ENCODE measurements at regions not wholly inside any gene's neighbourhood (a gene's known extent, or its start where the extent isn't known, plus 50 kb on each side); places are given as distances from the start of the nearest gene placed in this dataset.
"Not testable (repeated sequence)": the region's sequence is repeated elsewhere in the genome, so short reads cannot be mapped to it uniquely, and the experiment has no call there.

DNA sequence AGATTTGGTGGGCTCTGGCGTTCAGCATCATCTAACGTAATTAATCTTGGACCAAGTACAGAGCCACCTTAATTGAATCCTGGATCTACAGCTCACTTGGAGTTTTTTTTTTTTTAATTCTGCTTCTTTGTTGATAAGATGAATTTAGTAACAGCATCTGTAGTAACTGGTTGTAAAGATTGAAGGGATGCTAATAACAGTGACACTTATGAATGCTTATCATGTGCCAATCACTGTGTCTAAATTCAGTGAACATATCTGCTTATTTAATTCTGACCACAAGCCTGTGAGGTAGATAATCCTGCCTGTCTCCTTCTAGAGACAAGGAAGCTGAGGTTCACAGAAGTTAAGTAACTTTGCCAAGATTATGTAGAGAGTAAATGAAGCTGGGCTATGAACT lies 408.0 kb downstream of the RWDD3 start:
- Histone ChIP-seq H3K27me3 (no peaks in the 10 kb centered on the region), H3K36me3 (no peaks in the 10 kb centered on the region), H3K4me1 (no peaks in the 10 kb centered on the region), H3K4me3 (no peak overlapping the region), H3K27ac (no peak overlapping the region), H3K9me3 (no peaks in the 10 kb centered on the region)
- no peak for TF ChIP-seq POLR2A (IDR thresholded peaks at IDR 0.05)
- TF ChIP-seq, protein P1, sequence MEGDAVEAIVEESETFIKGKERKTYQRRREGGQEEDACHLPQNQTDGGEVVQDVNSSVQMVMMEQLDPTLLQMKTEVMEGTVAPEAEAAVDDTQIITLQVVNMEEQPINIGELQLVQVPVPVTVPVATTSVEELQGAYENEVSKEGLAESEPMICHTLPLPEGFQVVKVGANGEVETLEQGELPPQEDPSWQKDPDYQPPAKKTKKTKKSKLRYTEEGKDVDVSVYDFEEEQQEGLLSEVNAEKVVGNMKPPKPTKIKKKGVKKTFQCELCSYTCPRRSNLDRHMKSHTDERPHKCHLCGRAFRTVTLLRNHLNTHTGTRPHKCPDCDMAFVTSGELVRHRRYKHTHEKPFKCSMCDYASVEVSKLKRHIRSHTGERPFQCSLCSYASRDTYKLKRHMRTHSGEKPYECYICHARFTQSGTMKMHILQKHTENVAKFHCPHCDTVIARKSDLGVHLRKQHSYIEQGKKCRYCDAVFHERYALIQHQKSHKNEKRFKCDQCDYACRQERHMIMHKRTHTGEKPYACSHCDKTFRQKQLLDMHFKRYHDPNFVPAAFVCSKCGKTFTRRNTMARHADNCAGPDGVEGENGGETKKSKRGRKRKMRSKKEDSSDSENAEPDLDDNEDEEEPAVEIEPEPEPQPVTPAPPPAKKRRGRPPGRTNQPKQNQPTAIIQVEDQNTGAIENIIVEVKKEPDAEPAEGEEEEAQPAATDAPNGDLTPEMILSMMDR (IDR thresholded peaks at IDR 0.05): no peak
- WGBS, 2 donors: 90 to 93% methylated on average over 2 of the region's 2 CpGs
- no peak for DNase-seq
- intact Hi-C loops (cut with DNase I): no loop called here

- no peak for TF ChIP-seq POLR2A (IDR thresholded peaks at IDR 0.05)
- TF ChIP-seq, protein P1 (IDR thresholded peaks at IDR 0.05): no peak
- no peaks in the 10 kb centered on the region for H3K36me3 ChIP-seq
- H3K27ac ChIP-seq: no peak overlapping the region
- intact Hi-C loops (cut with DNase I): no loop called here
- H3K27me3 ChIP-seq: no peaks in the 10 kb centered on the region
- WGBS, 2 donors: 49 to 79% methylated on average over 3 of the region's 3 CpGs
- H3K9me3 ChIP-seq: no peaks in the 10 kb centered on the region
- no peak overlapping the region for H3K4me3 ChIP-seq
- no peaks in the 10 kb centered on the region for H3K4me1 ChIP-seq
- no peak for DNase-seq
Observed at GRCh38 chr1:95643071-95643470, 409.1 kb downstream of the RWDD3 start.

- WGBS, 2 donors: 67 to 73% methylated on average over 6 of the region's 6 CpGs
- H3K4me3 ChIP-seq; H3K9me3 ChIP-seq; H3K36me3 ChIP-seq; intact Hi-C loops (cut with DNase I); H3K27me3 ChIP-seq; DNase-seq; H3K27ac ChIP-seq; H3K4me1 ChIP-seq: not testable (repeated sequence)
Observed at GRCh38 chr1:95645126-95645525, 411.1 kb downstream of the RWDD3 start.

DNA sequence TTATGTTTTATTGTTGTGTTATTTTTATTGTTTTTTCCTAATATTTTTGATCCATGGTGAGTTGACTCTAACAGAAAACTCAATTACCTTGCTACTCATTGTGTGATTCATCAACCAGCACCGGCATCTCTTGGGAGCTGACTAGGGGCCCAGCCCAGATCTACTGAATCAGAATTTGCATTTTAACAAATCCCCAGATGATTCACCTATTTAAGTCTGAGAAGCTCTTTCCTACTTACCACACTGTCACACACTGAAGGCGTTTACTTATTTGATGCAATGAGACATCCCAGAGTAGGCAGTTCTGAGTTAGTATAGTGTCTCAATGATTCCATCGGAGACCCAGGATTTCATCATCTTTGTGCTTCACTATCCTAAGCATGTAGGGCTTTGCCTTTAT lies 416.6 kb downstream of the RWDD3 start:
- no peak for TF ChIP-seq POLR2A (IDR thresholded peaks at IDR 0.05)
- TF ChIP-seq, protein P1 (IDR thresholded peaks at IDR 0.05): no peak
- Histone ChIP-seq H3K27me3 (no peaks in the 10 kb centered on the region), H3K4me3 (no peak overlapping the region), H3K36me3 (no peaks in the 10 kb centered on the region), H3K9me3 (no peaks in the 10 kb centered on the region), H3K4me1 (no peaks in the 10 kb centered on the region), H3K27ac (peak overlapping the region in 1 of 4 donors; percentile 10)
- 47 to 65% methylated on average over 3 of the region's 3 CpGs for WGBS, 2 donors
- no peak for DNase-seq
- intact Hi-C loops (cut with DNase I): no loop called here

- TF ChIP-seq, protein P1 (IDR thresholded peaks at IDR 0.05): no peak
- TF ChIP-seq POLR2A (IDR thresholded peaks at IDR 0.05): no peak
- no peaks in the 10 kb centered on the region for H3K9me3 ChIP-seq
- intact Hi-C loops (cut with DNase I): no loop called here
Observed at GRCh38 chr1:95652423-95652965, 418.5 kb downstream of the RWDD3 start.

DNA sequence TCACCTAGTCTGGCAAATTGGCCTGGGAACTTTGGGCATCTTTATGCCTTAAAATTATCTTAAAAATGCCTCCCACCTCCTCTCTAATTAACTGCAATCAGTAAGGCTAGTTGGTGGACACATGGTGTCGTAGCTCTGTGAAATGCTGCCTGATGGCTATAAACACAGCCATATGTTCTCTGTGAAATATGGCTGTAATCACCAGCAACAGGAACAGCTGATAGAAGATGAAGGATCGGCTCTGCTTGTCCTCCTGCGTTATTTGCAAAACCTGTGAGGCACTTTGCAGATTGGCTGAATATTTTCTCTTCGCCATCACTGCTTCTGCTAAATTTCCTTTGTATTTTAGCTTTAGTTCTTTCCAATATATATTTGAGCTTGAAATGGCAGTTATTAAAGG lies 419.6 kb downstream of the RWDD3 start:
- no peak for DNase-seq
- Histone ChIP-seq H3K4me1 (no peaks in the 10 kb centered on the region), H3K36me3 (no peaks in the 10 kb centered on the region), H3K4me3 (no peak overlapping the region), H3K27ac (no peak overlapping the region), H3K27me3 (no peaks in the 10 kb centered on the region), H3K9me3 (no peaks in the 10 kb centered on the region)
- TF ChIP-seq, protein P1 (IDR thresholded peaks at IDR 0.05): no peak
- no peak for TF ChIP-seq POLR2A (IDR thresholded peaks at IDR 0.05)
- intact Hi-C loops (cut with DNase I): no loop called here
- WGBS, 2 donors: 77 to 83% methylated on average over 4 of the region's 4 CpGs

More at GRCh38 chr1:95652423-95652965, 418.5 kb downstream of the RWDD3 start:
- H3K27ac ChIP-seq: no peak overlapping the region
- H3K4me3 ChIP-seq: no peak overlapping the region
- H3K4me1 ChIP-seq: no peaks in the 10 kb centered on the region
- WGBS, 2 donors: 61 to 81% methylated on average over 6 of the region's 8 CpGs
- DNase-seq: no peak
- H3K27me3 ChIP-seq: no peaks in the 10 kb centered on the region
- H3K36me3 ChIP-seq: no peaks in the 10 kb centered on the region
